ENCODE measurements at regions not wholly inside any gene's neighbourhood (a gene's known extent, or its start where the extent isn't known, plus 50 kb on each side); places are given as distances from the start of the nearest gene placed in this dataset.

GRCh38 chr2:239878686-239879085, 146.5 kb downstream of the NDUFA10 start:
- H3K27ac ChIP-seq = no peak overlapping the region
- WGBS, 5 donors = 83 to 100% (median 87%) methylated on average over 1 to 5 of the region's 5 CpGs
- peaks cover 0 to 3% (median 1%) of the 10 kb centered on the region in 4 donors for H3K9me3 ChIP-seq
- DNase-seq = peak in 1 of 2 donors; percentile 3
- intact Hi-C loops (cut with DNase I; ENCODE audit: low total_unique reads) = no loop called here
- H3K27me3 ChIP-seq = peaks cover 0 to 30% (median 6%) of the 10 kb centered on the region in 3 donors
- H3K4me3 ChIP-seq = no peak overlapping the region
- no peaks in the 10 kb centered on the region for H3K36me3 ChIP-seq
- H3K4me1 ChIP-seq = peaks cover 0 to 10% (median 0%) of the 10 kb centered on the region in 4 donors
- no peak for TF ChIP-seq CTCF (IDR thresholded peaks at IDR 0.05)
- TF ChIP-seq POLR2AphosphoS5 (IDR thresholded peaks at IDR 0.05) = no peak
- no peak for TF ChIP-seq POLR2A (IDR thresholded peaks at IDR 0.05)
- TF ChIP-seq EP300 (IDR thresholded peaks at IDR 0.05) = no peak

GRCh38 chr2:239876948-239877289, 148.2 kb downstream of the NDUFA10 start:
- H3K27me3 ChIP-seq = peaks cover 0 to 30% (median 6%) of the 10 kb centered on the region in 3 donors
- no peak overlapping the region for H3K27ac ChIP-seq
- no peaks in the 10 kb centered on the region for H3K9me3 ChIP-seq
- WGBS, 5 donors = 78 to 88% (median 84%) methylated on average over 5 of the region's 5 CpGs
- DNase-seq = peak in 1 of 2 donors; percentile 17
- no peak overlapping the region for H3K4me3 ChIP-seq
- no peaks in the 10 kb centered on the region for H3K36me3 ChIP-seq
- TF ChIP-seq CTCF (IDR thresholded peaks at IDR 0.05) (no peak), EP300 (IDR thresholded peaks at IDR 0.05) (no peak), POLR2AphosphoS5 (IDR thresholded peaks at IDR 0.05) (no peak), POLR2A (IDR thresholded peaks at IDR 0.05) (no peak)
- intact Hi-C loops (cut with DNase I; ENCODE audit: low total_unique reads) = no loop called here
- peaks cover 0 to 6% (median 0%) of the 10 kb centered on the region in 4 donors for H3K4me1 ChIP-seq

GRCh38 chr2:239876271-239876947, 148.7 kb downstream of the NDUFA10 start:
- 34 to 59% (median 52%) methylated on average over 18 of the region's 18 CpGs for WGBS, 5 donors
- intact Hi-C loops (cut with DNase I; ENCODE audit: low total_unique reads) = no loop called here
- no peaks in the 10 kb centered on the region for H3K36me3 ChIP-seq
- TF ChIP-seq EP300 (IDR thresholded peaks at IDR 0.05) (no peak), POLR2AphosphoS5 (IDR thresholded peaks at IDR 0.05) (no peak), CTCF (IDR thresholded peaks at IDR 0.05) (no peak), POLR2A (IDR thresholded peaks at IDR 0.05) (no peak)
- peaks cover 0 to 25% (median 6%) of the 10 kb centered on the region in 3 donors for H3K27me3 ChIP-seq
- H3K27ac ChIP-seq = no peak overlapping the region
- H3K4me1 ChIP-seq = peaks cover 0 to 1% (median 0%) of the 10 kb centered on the region in 4 donors
- DNase-seq = peak in 1 of 2 donors; percentile 16
- H3K9me3 ChIP-seq = no peaks in the 10 kb centered on the region
- H3K4me3 ChIP-seq = no peak overlapping the region

- peak in 1 of 2 donors; percentile 14 for DNase-seq
- Histone ChIP-seq H3K27me3 (peaks cover 0 to 21% (median 0%) of the 10 kb centered on the region in 3 donors), H3K27ac (no peak overlapping the region), H3K4me1 (no peaks in the 10 kb centered on the region), H3K4me3 (no peak overlapping the region), H3K9me3 (no peaks in the 10 kb centered on the region), H3K36me3 (no peaks in the 10 kb centered on the region)
- 78 to 87% (median 83%) methylated on average over 11 to 12 of the region's 12 CpGs for WGBS, 5 donors
- no peak for TF ChIP-seq POLR2AphosphoS5 (IDR thresholded peaks at IDR 0.05)
- TF ChIP-seq EP300 (IDR thresholded peaks at IDR 0.05) = no peak
- TF ChIP-seq POLR2A (IDR thresholded peaks at IDR 0.05) = no peak
- TF ChIP-seq CTCF (IDR thresholded peaks at IDR 0.05) = no peak
- intact Hi-C loops (cut with DNase I; ENCODE audit: low total_unique reads) = no loop called here
Observed at GRCh38 chr2:239874636-239875356, 150.3 kb downstream of the NDUFA10 start.

All from stomach (tissue), 8 donors.